ENCODE measurements at regions not wholly inside any gene's neighbourhood (a gene's known extent, or its start where the extent isn't known, plus 50 kb on each side); places are given as distances from the start of the nearest gene placed in this dataset.

DNA sequence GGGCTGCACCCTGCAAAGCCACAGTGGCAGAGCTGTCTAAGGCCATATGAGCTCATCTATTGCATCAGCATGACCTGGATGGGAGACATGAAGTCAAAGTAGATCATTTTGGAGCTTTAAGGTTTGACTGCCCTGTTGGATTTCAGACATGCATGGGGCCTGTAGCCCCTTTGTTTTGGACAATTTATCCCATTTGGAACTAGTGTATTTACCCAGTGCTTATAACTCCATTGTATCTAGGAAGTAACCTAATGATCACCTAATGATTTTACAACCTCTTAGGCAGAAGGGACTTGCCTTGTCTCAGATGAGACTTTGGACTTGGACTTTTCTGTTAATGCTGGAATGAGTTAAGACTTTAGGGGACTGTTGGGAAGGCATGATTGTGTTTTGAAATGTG lies 575.4 kb downstream of the EPM2A start:
- in situ Hi-C loops (cut with HindIII; ENCODE audit: low sequenced_read_pairs): no loop called here

DNA sequence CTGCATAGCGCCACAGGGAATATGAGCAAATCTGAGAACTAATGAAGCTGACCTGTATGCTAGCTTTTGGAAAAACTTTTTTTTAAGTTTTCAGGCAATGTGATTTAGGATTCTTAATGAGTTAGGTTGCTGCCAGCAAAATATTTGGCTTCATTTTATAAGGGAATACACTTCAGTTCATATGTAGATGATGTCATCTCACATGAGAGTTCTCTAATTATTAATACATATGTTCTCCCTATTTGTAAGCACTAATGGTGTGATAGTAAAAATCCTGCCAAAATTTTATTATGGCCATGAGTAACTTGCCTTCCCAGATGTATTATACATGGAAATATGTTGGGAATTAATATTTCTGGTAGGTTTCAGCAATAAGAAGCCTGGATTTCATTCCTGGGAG lies 573.8 kb downstream of the EPM2A start:
- in situ Hi-C loops (cut with HindIII; ENCODE audit: low sequenced_read_pairs): no loop called here

DNA sequence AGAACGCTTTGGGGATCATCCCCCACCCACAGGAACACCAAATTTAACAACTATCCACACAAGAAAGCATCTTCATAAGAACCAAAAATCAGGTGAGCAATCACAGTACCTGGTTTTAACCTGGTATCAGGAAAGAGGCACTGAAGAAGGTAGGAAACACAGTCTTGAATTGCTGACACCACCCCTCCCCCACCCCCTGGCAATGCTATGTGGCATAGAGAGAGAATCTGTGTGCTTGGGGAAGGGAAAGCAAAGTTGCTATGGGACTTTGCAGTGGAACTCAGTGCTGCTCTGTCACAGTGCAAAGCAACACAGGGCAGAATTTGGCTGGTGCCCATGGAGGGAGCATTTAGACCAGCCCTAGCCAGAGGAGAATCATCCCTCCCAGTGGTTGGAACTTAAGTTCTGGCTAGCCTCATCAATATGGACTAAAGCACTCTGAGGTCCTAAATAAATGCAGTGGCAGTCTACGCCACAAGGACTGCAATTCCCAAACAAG lies 565.5 kb downstream of the EPM2A start:
- in situ Hi-C loops (cut with HindIII; ENCODE audit: low sequenced_read_pairs): no loop called here

DNA sequence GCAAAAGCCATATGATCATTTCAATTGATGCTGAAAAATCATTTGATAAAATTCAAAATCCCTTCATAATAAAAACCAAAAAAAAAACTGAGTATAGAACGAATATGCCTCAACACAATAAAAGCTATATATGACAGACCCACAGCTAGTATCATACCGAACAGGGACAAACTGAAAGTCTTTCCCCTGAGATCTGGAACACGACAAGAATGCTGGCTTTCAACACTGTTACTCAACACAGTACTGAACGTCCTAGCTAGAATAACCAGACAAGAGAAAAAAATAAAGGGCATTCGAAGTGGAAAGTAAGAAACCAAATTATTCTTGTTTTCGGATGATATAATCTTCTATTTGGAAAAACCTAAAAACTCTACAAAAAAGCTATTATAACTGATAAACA lies 559.9 kb downstream of the EPM2A start:
- in situ Hi-C loops (cut with HindIII; ENCODE audit: low sequenced_read_pairs): no loop called here

DNA sequence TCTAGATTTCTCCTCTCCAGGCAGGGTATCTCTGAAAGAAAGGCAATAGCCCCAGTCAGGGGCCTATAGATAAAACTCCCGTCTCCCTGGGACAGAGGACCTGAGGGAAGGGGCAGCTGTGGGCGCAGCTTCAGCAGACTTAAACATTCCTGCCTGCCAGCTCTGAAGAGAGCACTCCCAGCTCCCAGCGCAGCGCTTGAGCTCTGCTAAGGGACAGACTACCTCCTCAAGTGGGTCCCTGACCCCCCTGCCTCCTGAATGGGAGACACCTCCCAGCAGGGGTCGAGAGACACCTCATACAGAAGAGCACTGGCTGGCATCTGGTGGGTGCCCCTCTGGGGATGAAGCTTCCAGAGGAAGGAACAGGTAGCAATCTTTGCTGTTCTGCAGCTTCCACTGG lies 556.9 kb downstream of the EPM2A start:
- in situ Hi-C loops (cut with HindIII; ENCODE audit: low sequenced_read_pairs): no loop called here

DNA sequence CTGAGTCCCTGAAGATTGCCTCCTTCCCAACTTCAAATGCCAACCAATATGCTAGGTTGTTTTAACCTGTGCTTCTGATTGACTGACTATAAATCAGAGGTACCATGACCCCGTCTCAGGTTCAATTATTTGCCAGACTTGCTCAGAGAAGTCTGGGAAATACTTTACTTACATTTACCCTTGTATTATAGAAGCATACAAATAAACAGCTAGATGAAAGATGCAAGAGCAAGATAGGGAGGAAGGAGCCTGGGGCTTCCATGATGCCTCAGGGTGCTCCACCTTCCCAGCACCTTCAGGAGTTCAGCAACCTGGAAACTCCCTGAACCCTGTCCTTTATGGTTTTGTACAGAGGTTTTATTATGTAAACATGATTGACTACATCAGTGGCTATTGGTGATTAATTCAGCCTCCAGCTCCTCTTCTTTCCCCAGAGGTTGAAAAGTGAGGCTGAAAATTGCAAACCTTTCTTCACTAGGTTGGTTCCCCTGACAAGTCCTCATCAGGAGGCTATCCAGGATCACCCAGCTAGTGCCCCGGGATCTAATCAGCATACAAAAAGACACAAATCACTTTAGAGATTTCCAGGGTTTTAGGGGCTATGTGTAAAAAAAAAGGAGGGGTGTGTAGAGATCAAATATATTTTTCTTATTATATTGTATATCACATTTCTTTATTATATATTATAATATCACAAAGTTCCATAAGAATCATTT lies 547.7 kb downstream of the EPM2A start:
- in situ Hi-C loops (cut with HindIII; ENCODE audit: low sequenced_read_pairs): no loop called here

DNA sequence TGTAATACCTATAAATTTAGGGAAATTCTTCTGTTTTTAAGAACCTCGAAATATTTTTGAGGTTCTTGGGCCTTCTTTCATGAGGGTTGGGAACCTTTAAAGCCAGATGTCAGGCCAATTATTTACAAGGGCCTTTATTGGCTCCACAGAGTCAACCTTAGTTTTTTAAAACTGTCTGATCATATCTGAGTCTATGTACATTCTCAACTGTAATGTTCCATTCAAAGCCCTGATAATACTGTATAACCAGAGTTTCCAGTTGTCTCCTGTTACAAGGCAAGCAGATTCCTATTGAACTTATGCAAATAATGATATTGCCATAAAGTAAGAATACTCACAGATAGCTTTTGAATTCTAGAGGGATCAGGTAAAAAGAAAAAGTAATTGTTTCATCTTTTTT lies 545.5 kb downstream of the EPM2A start:
- in situ Hi-C loops (cut with HindIII; ENCODE audit: low sequenced_read_pairs): no loop called here

DNA sequence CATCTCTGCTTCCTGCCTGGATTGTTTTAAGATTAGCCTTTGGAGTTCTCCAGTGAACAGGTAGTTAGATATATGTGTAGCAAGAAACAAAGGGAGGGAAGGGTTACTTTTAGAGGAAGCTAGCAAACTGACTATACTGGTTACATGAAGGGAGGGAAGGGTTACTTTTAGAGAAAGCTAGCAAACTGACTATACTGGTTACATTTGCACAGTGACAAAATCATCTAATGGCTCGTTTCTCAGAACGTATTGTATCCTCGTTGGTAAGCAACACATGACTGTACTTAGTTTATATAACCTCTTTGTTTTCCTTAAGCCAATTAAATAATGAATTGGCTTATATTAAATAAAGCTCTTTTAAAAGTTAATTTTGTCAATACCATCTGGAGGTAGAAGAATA lies 540.9 kb downstream of the EPM2A start:
- in situ Hi-C loops (cut with HindIII; ENCODE audit: low sequenced_read_pairs): no loop called here

DNA sequence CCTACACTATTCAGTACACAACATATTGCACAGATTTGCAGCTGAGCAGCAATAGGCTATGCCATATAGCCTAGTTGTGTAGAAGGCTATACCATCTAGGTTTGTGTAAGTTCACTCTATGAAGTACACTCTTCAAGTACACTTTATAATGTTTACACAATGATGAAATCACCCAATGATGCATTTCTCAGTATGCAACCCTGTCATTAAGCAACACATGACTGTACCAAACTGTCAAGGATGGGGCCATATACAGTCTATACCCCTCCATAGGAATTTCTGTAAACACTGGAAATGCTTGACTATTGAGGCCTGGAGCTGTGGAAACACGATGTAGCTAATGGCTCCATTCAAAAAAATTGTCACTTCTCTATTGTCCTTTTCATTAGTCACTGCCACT lies 535.4 kb downstream of the EPM2A start:
- in situ Hi-C loops (cut with HindIII; ENCODE audit: low sequenced_read_pairs): no loop called here

DNA sequence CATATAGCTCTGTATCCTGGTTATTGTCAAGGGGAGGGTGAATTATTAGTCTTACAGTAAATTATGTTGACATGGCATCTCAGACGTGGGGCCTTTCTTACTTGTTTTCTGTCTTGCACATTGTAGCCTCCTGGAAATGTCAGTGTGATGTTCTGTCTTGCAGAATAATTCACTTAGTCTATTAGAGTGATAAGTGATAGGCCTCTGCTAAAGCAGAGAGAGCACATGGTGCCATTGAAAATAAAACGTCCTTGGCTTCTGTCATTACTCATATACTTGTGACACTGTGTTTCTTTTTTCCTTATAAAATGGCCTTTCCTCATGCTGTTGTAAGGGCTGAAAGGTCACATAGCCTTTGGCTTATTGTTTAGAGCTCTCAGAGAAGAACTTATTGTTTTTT lies 531.0 kb downstream of the EPM2A start:
- in situ Hi-C loops (cut with HindIII; ENCODE audit: low sequenced_read_pairs): no loop called here

DNA sequence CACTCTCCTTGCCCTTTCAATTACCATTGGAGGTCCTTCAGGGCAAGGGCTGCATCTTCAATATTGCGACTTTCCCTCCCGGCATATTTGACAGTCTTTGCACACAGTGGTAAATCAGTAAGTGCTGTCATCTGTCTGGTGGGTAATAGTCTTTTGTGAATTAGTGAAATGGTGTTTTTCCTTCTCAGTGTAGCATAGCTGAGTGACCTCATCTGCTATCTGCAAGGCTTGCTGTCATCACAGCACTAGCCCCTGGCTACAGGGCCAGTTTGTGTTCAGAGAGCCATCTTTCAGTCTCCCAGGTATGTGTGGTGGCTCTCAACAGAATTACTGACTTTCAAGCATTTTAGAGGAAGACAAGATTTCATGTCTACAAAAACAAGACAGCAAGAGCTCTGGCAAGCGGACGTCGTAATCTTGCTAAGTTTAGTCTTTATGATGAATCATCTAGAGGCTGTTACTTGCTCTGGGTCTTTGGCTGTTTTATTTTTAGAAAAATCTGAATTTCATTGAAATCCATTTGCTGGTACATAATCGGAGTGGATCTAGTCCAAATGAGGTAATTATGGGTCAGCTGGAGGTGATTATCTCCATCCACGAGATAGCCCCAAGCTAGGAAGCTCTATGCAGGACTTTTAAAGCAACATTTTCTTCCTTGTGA lies 528.9 kb downstream of the EPM2A start:
- in situ Hi-C loops (cut with HindIII; ENCODE audit: low sequenced_read_pairs): no loop called here

DNA sequence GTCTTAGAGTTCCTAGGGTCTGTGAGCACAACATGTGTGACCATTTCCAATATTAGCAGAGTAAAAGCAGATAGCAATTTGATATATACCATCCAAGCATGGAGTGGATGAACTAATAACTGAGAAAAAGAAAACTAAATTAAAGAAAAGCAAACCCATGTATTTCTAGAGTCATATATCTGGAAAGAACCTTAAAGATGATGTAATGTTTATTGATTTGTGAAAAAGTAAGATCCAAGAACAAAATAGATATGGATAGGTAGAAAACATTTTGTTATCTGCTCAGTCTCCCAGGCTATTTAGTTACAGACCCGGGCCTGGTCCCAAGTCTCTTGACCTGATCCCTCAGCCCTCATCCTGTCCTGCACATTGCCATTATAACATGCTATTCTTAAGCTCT lies 526.8 kb downstream of the EPM2A start:
- in situ Hi-C loops (cut with HindIII; ENCODE audit: low sequenced_read_pairs): no loop called here

DNA sequence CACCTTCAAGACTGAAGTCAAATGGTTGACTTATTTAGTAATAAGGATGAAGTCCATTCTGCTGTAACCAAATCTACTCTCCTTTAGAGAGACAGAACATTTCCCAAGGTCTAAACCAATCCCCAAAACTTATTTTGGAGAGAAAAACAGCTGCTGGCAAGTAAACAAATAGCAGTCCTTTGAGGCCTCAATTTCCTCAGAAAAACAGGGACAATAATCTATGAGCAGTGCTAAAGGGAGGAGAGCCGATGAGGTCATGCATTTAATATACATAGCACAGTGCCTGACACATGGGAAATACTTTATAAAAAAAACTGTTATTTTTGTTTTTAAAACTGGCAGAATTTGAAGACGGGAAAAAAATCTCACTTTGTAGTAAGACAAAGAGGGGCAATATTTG lies 526.0 kb downstream of the EPM2A start:
- in situ Hi-C loops (cut with HindIII; ENCODE audit: low sequenced_read_pairs): no loop called here

DNA sequence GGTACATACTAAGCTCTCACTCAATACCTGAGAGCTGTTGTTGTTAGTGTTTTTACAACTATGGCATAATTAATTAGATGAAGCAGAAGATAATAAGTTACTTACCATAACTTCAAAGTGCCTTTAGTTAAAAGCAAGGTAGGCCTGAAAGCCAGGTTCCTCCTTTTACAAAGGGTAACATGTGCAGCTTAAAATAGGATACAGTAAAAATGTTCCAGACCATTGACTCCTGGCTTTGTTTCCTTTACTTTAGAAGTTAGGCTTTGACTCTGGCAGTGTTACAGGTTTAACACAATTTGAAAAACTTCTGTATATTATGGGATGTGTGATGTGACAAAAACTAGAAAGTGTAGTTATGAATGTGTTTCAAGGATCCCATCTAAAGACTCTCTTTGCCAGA lies 522.5 kb downstream of the EPM2A start:
- in situ Hi-C loops (cut with HindIII; ENCODE audit: low sequenced_read_pairs): no loop called here

DNA sequence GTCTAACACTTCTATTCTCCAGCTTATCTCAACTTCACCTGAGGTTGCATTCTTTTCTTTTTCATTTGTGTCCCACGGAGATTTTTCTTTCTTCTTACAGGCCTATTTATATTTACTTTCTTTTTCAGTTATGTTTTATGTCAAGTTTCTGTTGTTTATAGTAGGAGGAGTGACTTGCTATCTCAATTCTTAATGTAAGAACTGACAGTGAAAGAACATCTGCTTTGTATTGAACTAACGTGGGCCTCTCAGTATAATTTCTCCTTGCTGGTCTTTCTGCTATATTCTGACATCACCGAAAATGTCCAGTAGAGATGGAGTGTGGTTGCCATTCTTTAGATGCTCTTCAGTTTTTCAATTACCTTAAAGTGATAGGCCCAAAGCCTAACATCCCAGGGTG lies 521.7 kb downstream of the EPM2A start:
- in situ Hi-C loops (cut with HindIII; ENCODE audit: low sequenced_read_pairs): no loop called here

DNA sequence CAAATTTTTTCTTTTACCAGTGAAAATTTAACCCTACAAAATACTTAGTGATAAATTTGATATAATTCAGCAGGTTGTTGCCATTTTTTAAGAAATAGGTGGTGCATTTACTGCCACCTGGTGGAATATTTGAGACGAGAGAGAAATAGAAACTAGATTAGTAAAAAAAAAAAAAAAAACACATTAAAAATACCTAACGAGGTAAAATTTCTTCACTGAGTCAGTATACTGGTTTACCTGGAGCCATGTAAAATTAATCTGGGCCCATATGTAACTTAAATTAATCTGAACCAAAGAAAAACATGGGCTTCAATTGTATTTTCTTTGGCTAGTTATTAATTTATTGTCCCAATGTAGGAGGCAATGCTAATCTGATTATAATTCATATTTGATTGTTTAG lies 520.8 kb downstream of the EPM2A start:
- in situ Hi-C loops (cut with HindIII; ENCODE audit: low sequenced_read_pairs): no loop called here

DNA sequence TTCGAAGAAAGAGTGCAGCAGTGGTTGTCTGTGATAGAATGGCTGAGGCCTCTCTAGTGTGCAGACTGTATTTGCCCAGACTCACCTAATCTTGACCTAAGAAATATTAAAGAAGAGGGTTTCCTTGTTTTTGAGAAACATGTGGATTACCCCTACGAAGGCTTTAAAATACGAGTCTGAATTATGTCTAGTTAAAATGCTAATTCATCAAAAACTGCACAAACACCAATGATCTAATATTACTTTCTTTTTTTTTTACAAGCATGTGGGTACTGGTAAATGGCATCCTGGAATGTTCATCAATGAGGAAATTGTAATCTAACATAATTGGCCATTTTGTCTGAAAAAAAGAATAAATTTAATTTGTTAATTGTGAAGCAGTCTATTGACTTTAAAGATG lies 510.9 kb downstream of the EPM2A start:
- in situ Hi-C loops (cut with HindIII; ENCODE audit: low sequenced_read_pairs): no loop called here

DNA sequence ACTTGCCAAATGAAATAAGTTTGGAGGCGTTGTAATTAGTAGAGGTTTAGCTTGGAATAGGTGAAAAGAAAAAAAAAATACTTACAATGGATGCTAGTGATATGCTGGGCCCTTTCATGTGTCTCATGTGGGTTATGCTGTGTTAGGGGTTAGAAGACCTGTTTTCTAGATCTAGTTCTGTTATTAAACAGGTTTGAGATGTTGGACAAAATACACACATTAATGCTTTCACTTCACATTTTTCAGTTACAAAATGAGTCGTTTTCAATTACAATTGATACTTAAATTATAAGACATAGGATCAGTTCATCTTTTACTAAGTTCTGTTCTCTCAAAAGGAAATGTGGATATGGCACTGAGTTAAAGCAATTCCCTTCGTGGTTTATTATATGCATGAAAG lies 509.8 kb downstream of the EPM2A start:
- in situ Hi-C loops (cut with HindIII; ENCODE audit: low sequenced_read_pairs): no loop called here

DNA sequence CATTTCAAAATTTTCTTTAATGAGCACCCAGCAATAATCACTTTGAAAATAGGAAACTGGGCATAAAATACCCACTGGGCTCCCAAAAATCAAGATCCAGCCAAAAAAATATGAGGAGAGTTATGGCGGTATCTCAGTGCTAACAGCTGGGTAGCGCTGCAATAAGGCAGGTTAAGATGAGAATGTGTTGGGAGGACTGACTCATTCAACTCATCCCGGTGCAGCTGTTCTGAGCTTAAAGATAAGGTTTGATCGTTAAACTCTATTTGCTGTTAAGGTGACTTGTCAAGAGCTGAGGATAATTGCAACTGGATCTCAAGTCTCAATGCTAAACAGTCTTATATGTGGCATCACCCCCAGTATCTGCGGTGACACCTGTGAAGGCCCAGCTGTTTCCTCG lies 507.7 kb downstream of the EPM2A start:
- in situ Hi-C loops (cut with HindIII; ENCODE audit: low sequenced_read_pairs): no loop called here

DNA sequence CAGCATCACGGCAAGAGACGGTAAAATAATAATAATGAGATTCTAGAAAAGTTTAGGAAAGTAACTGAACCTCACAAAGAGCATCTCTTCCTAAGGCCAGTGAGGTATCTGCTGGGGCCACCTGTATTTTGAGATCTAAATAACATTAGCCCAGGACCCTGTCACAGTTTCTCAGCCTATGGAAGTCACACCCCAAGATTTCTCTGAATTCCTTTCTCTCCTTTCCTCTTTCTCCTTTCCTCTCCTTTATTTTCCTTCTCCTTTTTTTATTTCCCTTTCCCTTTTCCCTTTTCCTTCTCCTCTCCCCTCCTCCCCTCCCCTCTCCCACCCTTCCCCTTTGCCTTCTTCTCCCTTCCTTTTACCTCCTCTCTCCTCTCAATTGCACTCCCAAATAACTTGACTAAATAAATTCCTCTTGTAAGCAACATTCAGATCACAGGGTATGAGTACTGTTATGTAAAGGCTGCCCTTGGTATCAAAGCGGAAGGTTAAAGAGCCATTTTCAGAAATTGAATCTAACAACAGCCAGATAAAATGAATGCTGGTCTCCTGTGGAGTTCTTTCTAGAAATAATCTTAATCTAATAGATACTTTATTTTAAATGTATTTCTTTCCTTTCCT lies 506.2 kb downstream of the EPM2A start:
- in situ Hi-C loops (cut with HindIII; ENCODE audit: low sequenced_read_pairs): no loop called here

DNA sequence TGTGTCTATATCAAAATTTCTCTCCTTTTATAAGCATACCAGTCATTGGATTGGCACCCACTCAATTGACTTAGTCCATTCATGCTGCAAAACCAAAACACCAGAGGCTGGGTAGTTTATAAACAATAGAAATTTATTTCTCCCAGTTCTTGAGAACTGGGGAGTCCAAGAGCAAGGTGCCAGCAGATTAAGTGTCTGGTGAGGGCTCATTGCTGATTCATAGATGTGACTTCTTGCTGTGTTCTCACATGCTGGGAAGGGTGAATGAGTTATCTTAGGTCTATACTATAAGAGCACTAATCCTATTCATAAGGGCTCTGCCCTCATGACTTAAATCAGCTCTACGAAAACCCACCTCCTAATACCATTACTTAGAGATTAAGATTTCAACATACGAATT lies 501.4 kb downstream of the EPM2A start:
- in situ Hi-C loops (cut with HindIII; ENCODE audit: low sequenced_read_pairs): no loop called here

DNA sequence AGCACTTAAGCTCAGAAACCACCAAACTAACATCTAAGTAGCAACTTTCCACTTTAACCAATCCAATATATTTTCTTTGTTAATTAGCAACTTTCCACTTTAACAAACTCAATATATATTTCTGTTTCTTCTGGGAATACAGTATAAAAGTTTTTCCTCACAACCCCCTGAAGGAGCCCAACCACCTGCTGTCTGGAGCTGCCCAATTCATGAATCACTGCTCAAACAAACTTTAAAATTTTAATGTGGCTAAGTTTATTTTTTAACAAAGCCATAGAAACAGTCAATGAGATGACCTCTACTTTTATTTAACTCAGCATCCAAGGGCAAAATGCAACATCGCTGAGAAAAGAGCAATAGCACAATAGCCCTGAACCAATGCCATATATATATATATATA lies 500.1 kb downstream of the EPM2A start:
- in situ Hi-C loops (cut with HindIII; ENCODE audit: low sequenced_read_pairs): no loop called here
